Adrenal gland (tissue), 9 donors: ENCODE measurements at regions not wholly inside any gene's neighbourhood (a gene's known extent, or its start where the extent isn't known, plus 50 kb on each side); places are given as distances from the start of the nearest gene placed in this dataset.

Experiments used
- DNase-seq, 7 donors: peaks; one replicate each; pipeline ENCODE4 v3.0.0-alpha.2; 2019 to 2020
- H3K27ac ChIP-seq, 5 donors: fragments of 200-600 bp; sonication (generic) in 4 of 5; 1 replicate in 3 of 5; 2 replicates in 2 of 5; pipeline versions ENCODE4 v1.5.1 to v1.8.0; 2016 to 2020; ENCODE audit warnings: mild to moderate bottlenecking in 1 of 5
- H3K27me3 ChIP-seq: fragments of 200-600 bp; 2 replicates; pipeline ENCODE4 v1.8.0; 2021
- H3K36me3 ChIP-seq, 2 donors: fragments of 200-600 bp; replicated peaks in 1 of 2; 1 replicate in 1 of 2; 2 replicates in 1 of 2; pipeline versions ENCODE4 v1.5.1 to v1.8.0; 2018 to 2022
- H3K4me1 ChIP-seq, 2 donors: fragments of 200-600 bp; replicated peaks in 1 of 2; 1 replicate in 1 of 2; 2 replicates in 1 of 2; pipeline versions ENCODE4 v1.5.1 to v1.8.0; 2018 to 2021
- H3K4me3 ChIP-seq, 4 donors: fragments of 200-600 bp; sonication (generic) in 3 of 4; one replicate each; pipeline ENCODE4 v1.5.1; 2016 to 2018
- H3K9me3 ChIP-seq, 3 donors: fragments of 200-600 bp; sonication (generic) in 1 of 3; replicated peaks in 1 of 3; 1 replicate in 2 of 3; 2 replicates in 1 of 3; pipeline versions ENCODE4 v1.5.1 to v1.8.0; 2016 to 2021
- POLR2A ChIP-seq, 2 donors: fragments of 450-650 bp; IDR thresholded peaks; one replicate each; pipeline ENCODE4 v1.6.1; 2017; ENCODE audit warnings: antibody characterized with exemption in 2 of 2, mild to moderate bottlenecking in 2 of 2, moderate library complexity in 1 of 2
- WGBS, 4 donors: extraction: QIAGEN DNeasy Blood & Tissue Kit in 2 of 4; methylation state at CpG; one replicate each; pipeline versions ENCODE4 v1.1.5 to v1.1.7; 2013 to 2017; 5-methylcytosine and 5-hydroxymethylcytosine counted together
- intact Hi-C, 2 donors: fragments of 100-400 bp; cut with DNase I; formaldehyde crosslinking; loops; one replicate each; pipeline versions ENCODE4 v1.14.1 to v1.15.0; 2022 to 2023
- TF ChIP-seq, protein P1 (sequence below), 6 experiments: fragments of 450-650 bp in 4 of 6; fragments of 200-600 bp in 2 of 6; sonication (generic) in 1 of 6; IDR thresholded peaks; 1 replicate in 5 of 6; 2 replicates in 1 of 6; pipeline versions ENCODE4 v1.5.1 to v1.8.0; 2016 to 2021; ENCODE audit warnings: antibody characterized with exemption in 6 of 6, mild to moderate bottlenecking in 2 of 6, moderate library complexity in 1 of 6
- donor health status: healthy with polysubstance abuse.
- donor health status: Bipolar disorder and iron deficiency.
- donor health status: DM: yes; HTN: yes; CAD: no.
- donor health status: DM: no; HTN: no; CAD: no.
- donor health status: DM: no; HTN: no; CAD: no.

DNA sequence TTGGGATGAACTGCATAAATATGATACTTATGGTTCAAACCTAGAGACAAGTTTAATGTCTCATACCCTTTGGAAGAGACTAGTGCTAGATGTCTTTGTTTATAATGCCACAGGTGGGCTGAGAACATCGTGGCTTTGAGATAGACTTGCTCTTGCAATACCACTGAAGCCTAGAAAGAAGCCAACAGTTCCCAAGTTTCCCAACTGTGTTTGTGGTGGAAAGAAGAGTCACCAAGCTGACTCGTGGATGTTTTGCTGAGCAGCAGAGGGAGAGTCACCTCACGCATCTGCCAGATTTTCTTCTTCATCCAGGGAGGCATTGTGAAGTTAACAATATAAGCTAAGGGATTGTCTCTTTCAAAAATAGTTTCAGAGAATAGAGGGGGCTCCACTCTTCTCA is 1076.2 kb downstream of the C4orf33 start:
- H3K4me1 ChIP-seq: no peaks in the 10 kb centered on the region
- no peaks in the 10 kb centered on the region for H3K36me3 ChIP-seq
- H3K4me3 ChIP-seq: no peak overlapping the region
- H3K27me3 ChIP-seq: no peaks in the 10 kb centered on the region
- DNase-seq: no peak
- TF ChIP-seq, protein P1, sequence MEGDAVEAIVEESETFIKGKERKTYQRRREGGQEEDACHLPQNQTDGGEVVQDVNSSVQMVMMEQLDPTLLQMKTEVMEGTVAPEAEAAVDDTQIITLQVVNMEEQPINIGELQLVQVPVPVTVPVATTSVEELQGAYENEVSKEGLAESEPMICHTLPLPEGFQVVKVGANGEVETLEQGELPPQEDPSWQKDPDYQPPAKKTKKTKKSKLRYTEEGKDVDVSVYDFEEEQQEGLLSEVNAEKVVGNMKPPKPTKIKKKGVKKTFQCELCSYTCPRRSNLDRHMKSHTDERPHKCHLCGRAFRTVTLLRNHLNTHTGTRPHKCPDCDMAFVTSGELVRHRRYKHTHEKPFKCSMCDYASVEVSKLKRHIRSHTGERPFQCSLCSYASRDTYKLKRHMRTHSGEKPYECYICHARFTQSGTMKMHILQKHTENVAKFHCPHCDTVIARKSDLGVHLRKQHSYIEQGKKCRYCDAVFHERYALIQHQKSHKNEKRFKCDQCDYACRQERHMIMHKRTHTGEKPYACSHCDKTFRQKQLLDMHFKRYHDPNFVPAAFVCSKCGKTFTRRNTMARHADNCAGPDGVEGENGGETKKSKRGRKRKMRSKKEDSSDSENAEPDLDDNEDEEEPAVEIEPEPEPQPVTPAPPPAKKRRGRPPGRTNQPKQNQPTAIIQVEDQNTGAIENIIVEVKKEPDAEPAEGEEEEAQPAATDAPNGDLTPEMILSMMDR (IDR thresholded peaks at IDR 0.05): no peak
- TF ChIP-seq POLR2A (IDR thresholded peaks at IDR 0.05): no peak
- intact Hi-C loops: no loop called here
- H3K27ac ChIP-seq: no peak overlapping the region
- WGBS, 4 donors: 50 to 60% (median 58%) methylated on average over 3 of the region's 3 CpGs
- H3K9me3 ChIP-seq: no peaks in the 10 kb centered on the region

DNA sequence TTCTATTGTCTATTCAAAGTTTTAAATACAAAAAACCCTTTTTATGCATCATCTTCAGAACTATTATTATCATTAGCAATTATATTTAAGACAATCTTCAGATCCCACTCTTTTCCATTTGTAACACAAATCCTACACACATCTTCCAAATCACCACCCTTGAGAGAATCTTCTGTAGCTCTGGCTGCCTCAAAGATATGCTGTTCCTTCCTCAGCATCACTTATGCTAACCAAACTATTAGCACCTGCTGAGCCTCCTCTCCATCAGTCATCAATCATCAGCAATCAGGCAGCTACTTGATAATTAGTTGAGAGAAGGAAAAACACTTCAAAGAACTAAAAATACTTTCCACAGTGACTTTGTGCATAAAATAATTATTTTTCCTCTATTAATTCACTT is 1082.2 kb downstream of the C4orf33 start:
- Histone ChIP-seq H3K4me3 (no peak overlapping the region), H3K9me3 (no peaks in the 10 kb centered on the region), H3K27ac (no peak overlapping the region), H3K27me3 (no peaks in the 10 kb centered on the region), H3K36me3 (no peaks in the 10 kb centered on the region), H3K4me1 (no peaks in the 10 kb centered on the region)
- DNase-seq: no peak
- intact Hi-C loops: no loop called here
- TF ChIP-seq, protein P1 (IDR thresholded peaks at IDR 0.05): no peak
- TF ChIP-seq POLR2A (IDR thresholded peaks at IDR 0.05): no peak

GRCh38 chr4:130183096-130183495 is 1087.1 kb downstream of the C4orf33 start:
- WGBS, 4 donors: 45 to 72% (median 69%) methylated on average over 2 of the region's 2 CpGs
- no peak for TF ChIP-seq POLR2A (IDR thresholded peaks at IDR 0.05)
- TF ChIP-seq, protein P1 (IDR thresholded peaks at IDR 0.05): no peak
- H3K9me3 ChIP-seq: no peaks in the 10 kb centered on the region
- H3K36me3 ChIP-seq: no peaks in the 10 kb centered on the region
- no peak overlapping the region for H3K27ac ChIP-seq
- intact Hi-C loops: no loop called here
- no peak overlapping the region for H3K4me3 ChIP-seq
- H3K27me3 ChIP-seq: no peaks in the 10 kb centered on the region
- no peaks in the 10 kb centered on the region for H3K4me1 ChIP-seq
- no peak for DNase-seq

GRCh38 chr4:130183766-130184165 is 1087.8 kb downstream of the C4orf33 start:
- no peaks in the 10 kb centered on the region for H3K36me3 ChIP-seq
- H3K4me1 ChIP-seq: no peaks in the 10 kb centered on the region
- 57 to 71% (median 66%) methylated on average over 4 of the region's 4 CpGs for WGBS, 4 donors
- no peaks in the 10 kb centered on the region for H3K27me3 ChIP-seq
- no peak overlapping the region for H3K27ac ChIP-seq
- no peak overlapping the region for H3K4me3 ChIP-seq
- H3K9me3 ChIP-seq: no peaks in the 10 kb centered on the region
- intact Hi-C loops: no loop called here
- TF ChIP-seq, protein P1 (IDR thresholded peaks at IDR 0.05): no peak
- TF ChIP-seq POLR2A (IDR thresholded peaks at IDR 0.05): no peak
- no peak for DNase-seq
